HEK293T (cell line): ENCODE measurements at regions not wholly inside any gene's neighbourhood (a gene's known extent, or its start where the extent isn't known, plus 50 kb on each side); places are given as distances from the start of the nearest gene placed in this dataset.

ENCODE experiments used
- ARNT ChIP-seq: fragments of 450-650 bp; IDR thresholded peaks from 2 replicates; pipeline ENCODE4 v1.6.1; 2017; ENCODE audit warnings: mild to moderate bottlenecking
- FOXA1 ChIP-seq: fragments of 450-650 bp; IDR thresholded peaks from 2 replicates; pipeline ENCODE4 v1.6.1; 2016; ENCODE audit warnings: mild to moderate bottlenecking
- FOXK2 ChIP-seq: fragments of 450-650 bp; IDR thresholded peaks from 2 replicates; pipeline ENCODE4 v1.6.1; 2016; ENCODE audit warnings: mild to moderate bottlenecking
- FOXM1 ChIP-seq: fragments of 450-650 bp; IDR thresholded peaks from 2 replicates; pipeline ENCODE4 v1.6.1; 2017; ENCODE audit warnings: mild to moderate bottlenecking, borderline replicate concordance
- ZNF384 ChIP-seq: fragments of 450-650 bp; IDR thresholded peaks from 2 replicates; pipeline ENCODE4 v1.6.1; 2016

DNA sequence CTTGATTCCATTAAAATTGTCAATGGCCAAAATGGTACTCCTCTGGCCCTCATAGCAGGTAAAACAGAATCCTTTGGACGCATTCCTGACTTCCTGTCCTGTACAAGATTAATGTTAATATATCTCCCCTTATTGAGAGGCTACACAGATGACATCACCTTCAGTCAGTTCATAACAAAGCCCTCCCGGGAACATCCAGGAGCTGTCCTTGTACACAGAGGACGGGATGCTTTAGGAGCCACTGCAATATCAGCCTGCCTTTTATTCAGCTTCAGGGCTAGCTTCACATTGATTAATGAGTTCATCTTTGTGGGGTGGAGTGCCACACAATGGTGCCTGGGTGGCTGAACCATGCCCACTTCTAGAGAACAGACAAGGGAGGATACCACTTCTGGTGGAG, 235.1 kb downstream of the NRIP1 start:
- no peak for TF ChIP-seq FOXK2
- no peak for TF ChIP-seq ZNF384
- no peak for TF ChIP-seq ARNT
- no peak for TF ChIP-seq FOXA1
- no peak for TF ChIP-seq FOXM1
